ENCODE measurements at regions not wholly inside any gene's neighbourhood (a gene's known extent, or its start where the extent isn't known, plus 50 kb on each side); places are given as distances from the start of the nearest gene placed in this dataset.
"Not testable (repeated sequence)": the region's sequence is repeated elsewhere in the genome, so short reads cannot be mapped to it uniquely, and the experiment has no call there.

- DNase-seq (ENCODE audit: low spot score) = no peak
Measured at GRCh38 chrX:114272096-114272686, 311.7 kb upstream of the HTR2C start.

- not testable (repeated sequence) for DNase-seq (ENCODE audit: low spot score)
Measured at GRCh38 chrX:114270371-114270770, 313.5 kb upstream of the HTR2C start.

- no peak for DNase-seq (ENCODE audit: low spot score)
Measured at GRCh38 chrX:114268643-114269042, 315.2 kb upstream of the HTR2C start.

GRCh38 chrX:114267142-114267541 lies 316.7 kb upstream of the HTR2C start:
- DNase-seq (ENCODE audit: low spot score) = no peak

DNA sequence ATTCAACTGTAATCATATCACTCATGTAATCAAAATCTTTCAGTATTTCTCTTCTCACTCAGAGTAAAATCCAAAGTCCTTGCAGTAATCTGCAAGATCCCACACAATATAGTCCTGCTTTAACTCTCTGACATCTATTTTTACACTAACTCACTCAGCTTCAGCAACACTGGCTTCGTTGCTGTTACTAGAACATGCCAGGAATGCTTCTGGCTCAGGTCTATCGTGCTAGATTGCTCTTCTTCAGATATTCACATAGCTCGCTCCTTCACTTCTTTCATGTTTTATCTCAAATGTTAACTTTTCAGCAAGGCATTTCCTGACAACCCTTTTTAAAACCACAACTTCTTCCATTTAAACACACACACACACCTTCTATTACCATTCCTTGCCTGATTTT lies 331.7 kb upstream of the HTR2C start:
- DNase-seq (ENCODE audit: low spot score) = no peak

DNA sequence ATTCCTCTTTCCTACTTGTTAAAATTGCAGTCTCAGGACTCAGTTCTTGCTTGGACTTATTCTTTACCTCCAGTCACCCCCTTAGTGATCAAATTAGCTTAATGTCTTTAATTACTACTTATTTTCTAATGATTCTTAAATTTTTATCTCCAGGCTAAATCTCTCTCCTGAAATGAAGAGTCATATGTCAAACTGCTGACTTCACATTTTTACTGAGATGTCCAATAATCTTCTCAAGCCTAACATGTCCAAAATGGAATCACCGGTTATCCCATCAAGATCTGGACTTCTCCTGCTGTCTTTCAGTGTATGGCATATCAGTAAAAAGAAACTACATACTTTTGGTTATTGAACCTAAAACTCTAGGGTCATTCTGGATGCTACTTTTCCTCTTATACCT lies 332.3 kb upstream of the HTR2C start:
- no peak for DNase-seq (ENCODE audit: low spot score)

GRCh38 chrX:114221445-114221844 lies 362.4 kb upstream of the HTR2C start:
- no peak for DNase-seq (ENCODE audit: low spot score)

GRCh38 chrX:114210879-114211278 lies 373.0 kb upstream of the HTR2C start:
- DNase-seq (ENCODE audit: low spot score) = no peak

DNA sequence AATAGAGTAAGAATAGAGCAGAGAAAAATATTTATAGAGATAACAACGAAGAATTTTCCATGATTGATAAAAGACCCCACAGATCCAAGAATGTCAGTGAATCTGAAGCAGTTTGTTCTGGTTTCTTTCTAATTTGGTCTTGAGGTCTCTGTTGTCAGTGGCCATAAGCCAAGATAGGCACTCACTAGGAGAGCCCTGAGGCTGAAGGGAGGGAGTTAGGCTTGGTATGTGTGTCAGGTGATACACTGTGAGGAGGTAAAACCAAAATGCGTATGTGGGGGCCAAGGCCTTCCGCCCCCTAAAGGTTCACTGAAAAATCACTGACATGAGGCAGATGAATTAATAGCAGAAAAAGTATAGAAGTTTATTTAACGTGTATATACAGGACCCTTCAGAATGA lies 382.3 kb upstream of the HTR2C start:
- no peak for DNase-seq (ENCODE audit: low spot score)

DNA sequence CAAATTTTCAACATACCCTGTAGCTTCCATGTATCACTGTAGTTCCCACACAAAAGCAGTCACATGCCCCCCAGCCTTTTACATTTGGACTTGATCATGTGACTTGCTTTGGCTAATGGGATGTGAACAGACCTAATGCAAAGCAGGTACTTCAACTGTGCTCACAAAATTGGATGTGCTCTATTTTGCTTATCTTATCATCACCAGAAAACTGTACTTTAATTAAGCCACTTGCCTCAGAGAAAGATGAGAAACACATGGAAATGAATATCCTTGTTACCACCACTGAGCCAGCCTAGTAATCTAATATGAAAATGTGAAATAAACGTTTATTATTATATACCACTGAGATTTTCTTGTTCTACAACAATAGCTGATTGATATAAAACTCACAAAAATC lies 402.7 kb upstream of the HTR2C start:
- no peak for DNase-seq (ENCODE audit: low spot score)

DNA sequence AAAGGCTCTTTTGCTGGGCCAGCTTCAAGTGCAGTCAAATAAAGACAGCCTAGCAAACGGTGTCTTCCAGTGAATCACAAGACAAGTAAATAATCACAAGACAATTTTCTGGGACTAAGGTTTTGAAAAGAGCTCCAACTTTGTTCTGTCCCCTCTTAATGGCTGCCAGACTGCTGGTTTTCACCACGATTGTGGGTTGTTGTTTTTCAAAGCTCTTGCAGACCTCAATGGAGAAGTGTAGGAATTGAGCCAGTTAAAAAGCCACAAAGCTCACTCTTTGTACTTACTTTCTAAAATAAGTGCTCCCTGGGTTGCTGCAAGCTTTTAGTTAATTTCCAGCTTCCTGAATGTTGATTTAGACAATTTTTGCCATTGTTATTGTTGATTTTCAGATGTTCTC lies 405.8 kb upstream of the HTR2C start:
- no peak for DNase-seq (ENCODE audit: low spot score)

DNA sequence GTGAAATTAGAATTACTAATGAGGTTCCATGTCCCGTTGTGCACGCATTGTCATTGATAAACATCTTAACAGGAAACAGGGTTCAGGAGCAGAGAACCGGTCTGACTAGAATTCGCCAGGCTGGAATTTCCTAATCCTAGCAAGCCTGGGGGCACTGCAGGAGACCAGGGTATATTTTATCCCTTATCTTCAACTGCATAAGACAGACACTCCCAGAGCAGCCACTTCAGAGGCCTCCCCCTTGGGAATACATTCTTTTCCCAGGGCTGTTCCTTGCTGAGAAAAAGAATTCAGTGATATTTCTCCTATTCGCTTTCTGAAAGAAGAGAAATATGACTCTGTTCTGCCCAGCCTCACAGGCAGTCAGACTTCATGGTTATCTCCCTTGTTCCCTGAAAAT lies 416.6 kb upstream of the HTR2C start:
- not testable (repeated sequence) for DNase-seq (ENCODE audit: low spot score)

- DNase-seq (ENCODE audit: low spot score) = no peak
Measured at GRCh38 chrX:114166601-114167000, 417.3 kb upstream of the HTR2C start.

- DNase-seq (ENCODE audit: low spot score) = no peak
Measured at GRCh38 chrX:114165537-114165936, 418.3 kb upstream of the HTR2C start.

DNA sequence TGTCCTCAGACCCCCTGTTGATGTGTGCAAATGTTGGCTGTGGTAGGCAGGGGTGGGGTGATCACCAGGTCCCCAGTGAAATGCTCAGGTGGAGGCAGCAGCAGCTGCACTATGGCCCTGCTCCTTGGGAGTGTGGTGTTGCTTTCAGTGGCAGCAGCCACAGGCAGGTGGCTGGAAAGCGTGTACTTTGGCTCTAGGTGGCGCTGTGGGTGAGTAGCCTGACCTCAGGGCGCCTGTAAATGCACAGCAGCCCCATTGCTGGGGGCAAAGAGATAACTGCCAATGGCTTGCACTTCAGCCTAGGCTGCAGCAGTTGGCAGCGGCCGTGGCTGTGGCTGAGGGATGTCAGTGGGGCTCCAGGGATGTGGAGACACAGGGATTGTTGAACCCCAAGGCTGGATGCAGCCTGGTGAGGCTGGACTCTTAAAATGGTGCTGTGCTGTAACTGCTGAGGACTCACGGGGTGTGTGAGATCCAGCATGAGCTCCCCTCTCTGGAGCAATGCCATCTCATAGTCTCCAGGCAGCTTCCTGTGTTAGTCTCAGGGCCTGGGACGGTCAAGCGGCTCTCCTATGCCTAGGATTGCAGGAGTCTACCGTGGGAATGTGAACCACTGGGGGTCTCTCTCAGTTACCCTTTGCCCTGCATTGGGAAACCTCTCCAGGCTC lies 421.7 kb upstream of the HTR2C start:
- DNase-seq (ENCODE audit: low spot score) = no peak

GRCh38 chrX:114152801-114153200 lies 431.1 kb upstream of the HTR2C start:
- DNase-seq (ENCODE audit: low spot score) = no peak

GRCh38 chrX:114152130-114152529 lies 431.8 kb upstream of the HTR2C start:
- DNase-seq (ENCODE audit: low spot score) = peak; percentile 1

DNA sequence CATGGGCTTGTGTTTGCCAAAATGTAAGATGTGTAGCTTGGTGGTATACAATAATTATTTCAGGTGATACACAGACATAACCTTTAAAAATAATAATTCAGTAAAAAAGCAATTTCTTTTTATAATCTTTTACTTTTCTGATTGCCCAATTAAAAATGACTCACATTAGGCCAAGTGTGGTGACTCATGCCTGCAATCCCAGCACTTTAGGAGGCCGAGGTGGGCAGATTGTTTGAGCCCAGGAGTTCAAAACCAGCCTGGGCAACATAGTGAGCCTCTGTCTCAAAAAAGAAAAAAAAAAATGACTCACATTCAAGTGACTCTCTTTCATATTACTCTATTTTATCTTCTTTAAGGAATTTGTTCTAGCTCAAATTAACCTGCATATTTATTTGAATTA lies 449.4 kb upstream of the HTR2C start:
- DNase-seq (ENCODE audit: low spot score) = no peak

- DNase-seq (ENCODE audit: low spot score) = no peak
Measured at GRCh38 chrX:114127411-114128025, 456.4 kb upstream of the HTR2C start.

- DNase-seq (ENCODE audit: low spot score) = no peak
Measured at GRCh38 chrX:114127005-114127404, 456.9 kb upstream of the HTR2C start.

GRCh38 chrX:114101081-114101480 lies 482.8 kb upstream of the HTR2C start:
- no peak for DNase-seq (ENCODE audit: low spot score)

- DNase-seq (ENCODE audit: low spot score) = no peak
Measured at GRCh38 chrX:114097866-114098265, 486.0 kb upstream of the HTR2C start.

- DNase-seq (ENCODE audit: low spot score) = no peak
Measured at GRCh38 chrX:114097427-114097826, 486.5 kb upstream of the HTR2C start.

- DNase-seq (ENCODE audit: low spot score) = no peak
Measured at GRCh38 chrX:114095789-114096188, 488.1 kb upstream of the HTR2C start.
